Activated naive CD8-positive, alpha-beta T cell treated with anti-CD3 and anti-CD28 coated beads, Interleukin-2, amount 10 ng/mL, durations not matched to agents 7 days and 5 days (primary cell): ENCODE measurements at regions not wholly inside any gene's neighbourhood (a gene's known extent, or its start where the extent isn't known, plus 50 kb on each side); places are given as distances from the start of the nearest gene placed in this dataset.

ENCODE experiments used
- ATAC-seq: fragments of 150-1000 bp; cut with Tn5 transposase; one replicate; pipeline ENCODE4 v1.10.0; 2021; ENCODE audit warnings: low read depth, moderate library complexity
- POLR2A ChIA-PET: fragments of 350-600 bp; sonication (Branson Sonifier 250); formaldehyde crosslinking; loops from one replicate; lab custom pipeline; 2021; ENCODE audit warnings: antibody characterized with exemption; lab: Charles Lee
- DNase-seq: peaks from one replicate; pipeline ENCODE4 v3.0.0; 2021
- H3K27ac Mint-ChIP-seq: one replicate; pipeline ENCODE4 v1.8.0; 2022; ENCODE audit warnings: mild to moderate bottlenecking, mixed read lengths
- H3K27me3 Mint-ChIP-seq: one replicate; pipeline ENCODE4 v1.8.0; 2022; ENCODE audit warnings: mild to moderate bottlenecking, moderate library complexity, mixed read lengths
- H3K36me3 Mint-ChIP-seq: one replicate; pipeline ENCODE4 v1.8.0; 2021; ENCODE audit warnings: mild to moderate bottlenecking, mixed read lengths
- H3K4me1 Mint-ChIP-seq: one replicate; pipeline ENCODE4 v1.8.0; 2021; ENCODE audit warnings: mixed read lengths
- H3K4me3 Mint-ChIP-seq: one replicate; pipeline ENCODE4 v1.8.0; 2022; ENCODE audit warnings: mild to moderate bottlenecking, moderate library complexity, mixed read lengths
- H3K9me3 Mint-ChIP-seq: one replicate; pipeline ENCODE4 v1.8.0; 2021; ENCODE audit warnings: mixed read lengths

DNA sequence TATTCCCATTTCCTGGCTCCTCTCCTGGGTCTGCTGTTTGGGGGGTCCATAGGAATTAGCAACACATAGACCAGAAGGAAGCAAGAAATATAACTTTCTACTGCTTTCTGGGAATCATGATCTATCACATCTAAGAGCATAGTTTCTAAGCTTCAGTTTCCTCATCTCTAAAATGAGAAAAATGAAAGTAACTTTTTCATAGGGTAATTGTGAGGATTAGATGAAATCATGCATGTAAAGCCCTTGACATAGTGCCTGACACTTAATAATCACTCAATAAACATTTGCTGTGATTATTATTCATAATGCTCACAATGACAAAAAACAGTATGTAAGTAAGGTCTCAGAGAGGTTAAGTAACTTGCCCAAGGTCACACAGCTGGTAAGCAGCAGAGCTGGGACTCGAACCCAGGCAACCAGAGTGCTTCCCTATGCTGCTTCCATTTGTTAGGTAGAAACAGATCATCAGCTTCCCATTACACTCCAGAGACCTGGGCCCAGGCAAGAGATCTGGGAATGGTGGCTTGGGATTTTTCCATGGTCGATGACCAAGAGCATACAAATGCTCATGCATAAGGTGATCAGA lies 86.6 kb upstream of the MAFB start:
- H3K4me3 Mint-ChIP-seq: no peak overlapping the region

DNA sequence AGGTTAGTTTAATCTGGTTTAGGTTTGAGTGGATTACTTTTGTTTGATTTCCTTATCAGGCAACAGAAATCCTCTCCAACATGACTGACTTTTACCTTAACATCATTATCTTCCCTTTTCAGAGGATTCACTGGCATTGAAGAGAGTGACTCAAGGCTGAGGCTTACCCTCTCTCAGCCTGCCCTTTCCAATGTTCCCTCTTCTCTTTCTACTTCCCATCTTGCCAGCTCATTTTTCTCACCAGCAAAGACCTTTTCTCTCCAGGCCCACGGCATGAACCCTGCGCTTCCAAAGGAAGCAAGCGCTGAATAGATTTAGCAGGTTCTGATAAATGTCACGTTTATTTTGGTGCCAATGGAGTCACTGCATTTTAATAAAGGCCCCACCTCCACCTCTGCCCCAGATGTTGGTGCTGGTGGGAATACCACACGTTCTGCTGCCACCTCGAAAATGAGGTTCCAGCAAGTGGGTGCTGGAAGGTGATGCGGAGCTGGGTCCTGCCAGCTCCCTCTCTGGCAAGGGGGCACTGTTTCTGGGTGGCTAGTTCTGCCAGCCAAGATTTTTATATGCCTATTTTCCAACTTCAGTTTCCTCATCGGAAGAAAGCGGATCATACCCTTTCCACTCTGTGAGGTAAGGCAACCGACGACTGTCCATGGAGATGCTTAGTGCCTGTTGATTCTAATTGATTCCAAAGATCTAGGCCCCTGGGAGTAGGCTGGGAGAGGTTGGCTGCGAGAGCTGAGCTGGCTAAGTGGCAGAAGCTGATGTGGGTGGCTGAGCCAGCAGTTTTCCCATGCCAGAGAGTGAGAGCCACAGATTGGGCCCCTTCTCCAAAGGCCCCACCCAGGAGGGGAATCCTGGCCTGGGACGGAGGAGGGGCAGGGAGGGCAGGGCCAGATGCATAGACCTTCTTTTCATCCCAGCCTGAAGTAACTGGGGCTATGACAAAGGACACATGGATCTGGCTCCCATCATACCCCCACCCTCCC lies 87.7 kb upstream of the MAFB start:
- DNase-seq (no peak), ATAC-seq (no peak)
- H3K4me3 Mint-ChIP-seq: no peak overlapping the region
- H3K27ac Mint-ChIP-seq: no peak overlapping the region
- no peaks in the 10 kb centered on the region for H3K36me3 Mint-ChIP-seq
- H3K9me3 Mint-ChIP-seq: no peaks in the 10 kb centered on the region
- H3K27me3 Mint-ChIP-seq: peaks cover 9% of the 10 kb centered on the region
- no peaks in the 10 kb centered on the region for H3K4me1 Mint-ChIP-seq
- POLR2A ChIA-PET: no interaction called here

More for the DNA sequence above, 86.6 kb upstream of the MAFB start:
- Mint-ChIP-seq H3K27ac (no peak overlapping the region), H3K36me3 (no peaks in the 10 kb centered on the region), H3K27me3 (peaks cover 9% of the 10 kb centered on the region), H3K9me3 (no peaks in the 10 kb centered on the region), H3K4me1 (no peaks in the 10 kb centered on the region)
- ATAC-seq: no peak
- DNase-seq: no peak
- POLR2A ChIA-PET: no interaction called here

DNA sequence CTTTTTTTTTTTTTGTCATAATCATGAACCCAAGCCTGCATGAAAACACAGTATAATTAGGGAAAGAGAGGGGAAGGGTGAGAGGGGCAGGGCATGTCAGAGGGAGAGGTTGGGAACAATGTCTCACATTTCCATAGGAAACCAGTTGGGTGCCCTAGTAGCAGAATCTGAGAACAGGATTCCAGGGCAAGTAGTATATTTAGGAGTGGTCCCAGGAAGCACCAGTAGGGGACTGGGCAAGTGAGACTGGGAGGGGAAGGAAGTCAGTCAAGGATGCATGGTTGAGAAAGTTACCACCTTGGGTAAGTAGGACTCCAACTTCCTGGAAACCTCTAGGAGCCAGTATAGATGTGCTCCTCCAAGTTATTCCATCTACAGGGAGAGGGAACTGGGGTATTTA lies 88.6 kb upstream of the MAFB start:
- DNase-seq (no peak), ATAC-seq (no peak)
- peaks cover 9% of the 10 kb centered on the region for H3K27me3 Mint-ChIP-seq
- no peaks in the 10 kb centered on the region for H3K36me3 Mint-ChIP-seq
- H3K9me3 Mint-ChIP-seq: no peaks in the 10 kb centered on the region
- POLR2A ChIA-PET: no interaction called here
- no peak overlapping the region for H3K27ac Mint-ChIP-seq
- H3K4me3 Mint-ChIP-seq: no peak overlapping the region
- H3K4me1 Mint-ChIP-seq: no peaks in the 10 kb centered on the region

DNA sequence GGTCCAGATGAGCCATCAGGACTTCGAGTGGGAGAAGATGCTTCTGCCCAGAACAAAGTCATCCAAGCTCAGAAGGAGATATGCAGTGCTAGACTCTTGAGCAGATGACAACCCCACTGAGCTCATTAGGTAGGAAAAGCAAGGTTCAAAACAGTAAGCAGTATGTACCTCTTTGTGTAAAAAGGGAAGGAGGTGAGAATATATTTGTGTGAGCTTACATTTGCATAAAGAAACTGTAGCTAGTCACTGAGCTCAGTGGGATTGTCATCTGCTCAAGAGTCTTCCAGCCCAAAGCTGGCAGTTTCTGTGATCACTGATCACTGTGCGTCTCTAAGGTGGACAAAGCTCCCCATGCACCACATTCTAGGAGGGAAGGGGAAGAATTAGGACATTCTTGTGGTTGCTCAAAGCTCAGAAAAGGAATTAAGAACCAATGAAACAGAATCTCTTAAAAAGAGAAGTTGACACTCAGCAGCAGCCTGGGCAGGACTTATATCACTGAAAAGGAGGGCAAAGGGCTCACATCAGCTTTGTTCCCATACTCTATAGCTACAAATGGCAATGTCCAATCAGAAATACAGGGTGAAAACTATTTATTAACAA lies 90.0 kb upstream of the MAFB start:
- no peak overlapping the region for H3K4me3 Mint-ChIP-seq
- H3K27me3 Mint-ChIP-seq: peaks cover 15% of the 10 kb centered on the region
- H3K36me3 Mint-ChIP-seq: no peaks in the 10 kb centered on the region
- POLR2A ChIA-PET: no interaction called here
- H3K27ac Mint-ChIP-seq: no peak overlapping the region
- no peaks in the 10 kb centered on the region for H3K9me3 Mint-ChIP-seq
- DNase-seq (no peak), ATAC-seq (no peak)
- H3K4me1 Mint-ChIP-seq: no peaks in the 10 kb centered on the region

DNA sequence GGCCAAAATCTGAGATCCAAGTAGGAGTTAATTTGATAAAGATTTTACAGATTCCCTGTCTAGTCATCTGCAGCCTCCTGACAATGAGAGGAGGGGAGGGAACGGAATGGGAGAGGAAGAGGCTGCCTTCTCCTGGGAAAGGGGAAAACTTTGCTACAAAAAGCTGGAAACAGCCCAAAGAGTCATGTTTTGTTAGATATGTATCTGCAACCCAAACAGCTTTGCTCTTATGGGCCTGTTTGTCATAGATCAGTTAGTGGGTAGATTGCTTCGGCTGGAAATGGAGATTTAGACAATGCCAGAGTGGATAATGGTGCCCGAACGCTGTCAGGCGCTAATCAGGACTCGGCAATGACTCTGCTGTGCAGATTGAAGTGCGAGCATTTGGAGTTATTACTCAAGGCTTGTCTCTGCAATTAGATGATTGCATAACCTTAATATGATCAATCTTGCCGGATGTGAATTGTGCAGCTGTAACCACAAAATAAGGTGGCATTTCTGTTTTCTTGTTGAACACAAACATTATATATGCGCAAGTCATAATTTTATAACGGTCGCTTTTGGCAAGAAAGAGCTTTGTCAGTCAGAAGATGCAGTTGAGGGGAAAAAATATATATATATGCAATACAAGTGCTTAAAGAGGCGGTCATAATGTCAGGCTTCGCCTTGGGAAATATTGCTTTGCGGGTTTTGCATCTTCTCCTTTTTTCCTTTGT lies 92.4 kb upstream of the MAFB start:
- H3K36me3 Mint-ChIP-seq: no peaks in the 10 kb centered on the region
- H3K27ac Mint-ChIP-seq: no peak overlapping the region
- DNase-seq (no peak), ATAC-seq (no peak)
- POLR2A ChIA-PET: no interaction called here
- no peak overlapping the region for H3K4me3 Mint-ChIP-seq
- H3K4me1 Mint-ChIP-seq: no peaks in the 10 kb centered on the region
- H3K9me3 Mint-ChIP-seq: peaks cover 2% of the 10 kb centered on the region
- peaks cover 21% of the 10 kb centered on the region for H3K27me3 Mint-ChIP-seq

DNA sequence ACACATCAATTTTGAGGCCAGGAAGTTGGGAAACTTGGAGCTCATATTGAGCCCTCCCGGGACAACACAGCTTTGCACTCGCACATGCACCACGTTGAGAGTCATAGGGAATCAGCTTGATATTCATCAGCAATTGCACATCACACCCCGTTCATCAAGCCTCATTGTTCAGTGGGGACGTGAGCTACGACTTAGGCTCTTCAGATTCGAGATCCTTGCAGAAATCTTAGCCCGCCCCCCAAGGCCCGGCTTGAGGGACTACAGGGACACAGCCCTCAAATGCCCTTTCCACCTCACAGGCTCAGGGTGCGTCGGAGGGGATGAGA lies 93.0 kb upstream of the MAFB start:
- peaks cover 23% of the 10 kb centered on the region for H3K27me3 Mint-ChIP-seq
- DNase-seq (no peak), ATAC-seq (no peak)
- H3K9me3 Mint-ChIP-seq: peaks cover 2% of the 10 kb centered on the region
- H3K27ac Mint-ChIP-seq: no peak overlapping the region
- POLR2A ChIA-PET: no interaction called here
- no peaks in the 10 kb centered on the region for H3K36me3 Mint-ChIP-seq
- H3K4me1 Mint-ChIP-seq: no peaks in the 10 kb centered on the region
- no peak overlapping the region for H3K4me3 Mint-ChIP-seq

DNA sequence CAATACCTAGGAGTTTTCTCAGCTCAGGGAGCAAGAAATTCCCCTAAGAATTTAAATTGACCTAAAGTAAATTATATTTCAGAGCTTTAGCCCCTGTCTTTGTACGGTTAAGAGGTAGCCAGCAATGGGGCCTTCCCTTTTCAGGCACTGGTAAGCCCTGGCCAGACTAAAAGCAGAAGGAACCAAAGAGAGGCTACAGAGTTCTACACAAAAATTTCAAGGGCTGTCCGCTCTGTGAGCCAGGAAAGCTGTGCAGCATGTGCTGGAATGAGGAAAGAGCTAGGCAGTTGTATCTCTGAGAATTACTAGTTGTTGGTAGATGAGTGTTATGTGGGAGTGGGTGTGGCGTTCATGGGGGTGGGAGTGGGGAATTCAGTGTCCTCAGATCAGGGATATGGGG lies 96.3 kb upstream of the MAFB start:
- no peak for ATAC-seq
- Mint-ChIP-seq H3K4me1 (no peaks in the 10 kb centered on the region), H3K36me3 (no peaks in the 10 kb centered on the region), H3K9me3 (peaks cover 2% of the 10 kb centered on the region), H3K4me3 (no peak overlapping the region), H3K27ac (no peak overlapping the region), H3K27me3 (peaks cover 28% of the 10 kb centered on the region)
- DNase-seq: no peak
- POLR2A ChIA-PET: no interaction called here

DNA sequence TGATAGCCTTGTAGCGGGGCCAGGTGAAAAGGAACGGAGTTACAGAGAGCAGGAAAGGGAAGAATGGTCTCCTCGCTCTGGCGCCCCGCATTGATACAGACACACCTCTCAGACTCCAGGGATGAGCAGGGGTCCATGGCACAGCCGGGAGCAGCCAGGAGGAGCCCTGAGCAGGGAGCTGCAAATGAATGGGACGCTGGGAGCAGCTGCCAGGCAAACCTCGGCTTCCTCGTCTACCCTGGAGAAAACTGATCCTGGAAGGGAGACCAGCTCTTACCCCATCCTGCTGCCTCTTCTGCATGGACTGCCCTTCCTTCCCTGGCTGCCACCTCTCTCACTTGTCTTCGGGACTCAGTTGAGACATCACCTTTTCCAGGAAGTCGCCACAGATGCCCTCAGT lies 97.3 kb upstream of the MAFB start:
- POLR2A ChIA-PET: no interaction called here
- Mint-ChIP-seq H3K4me1 (no peaks in the 10 kb centered on the region), H3K27ac (no peak overlapping the region), H3K9me3 (peaks cover 2% of the 10 kb centered on the region), H3K36me3 (no peaks in the 10 kb centered on the region), H3K4me3 (no peak overlapping the region), H3K27me3 (peaks cover 33% of the 10 kb centered on the region)
- no peak for ATAC-seq
- DNase-seq: no peak

DNA sequence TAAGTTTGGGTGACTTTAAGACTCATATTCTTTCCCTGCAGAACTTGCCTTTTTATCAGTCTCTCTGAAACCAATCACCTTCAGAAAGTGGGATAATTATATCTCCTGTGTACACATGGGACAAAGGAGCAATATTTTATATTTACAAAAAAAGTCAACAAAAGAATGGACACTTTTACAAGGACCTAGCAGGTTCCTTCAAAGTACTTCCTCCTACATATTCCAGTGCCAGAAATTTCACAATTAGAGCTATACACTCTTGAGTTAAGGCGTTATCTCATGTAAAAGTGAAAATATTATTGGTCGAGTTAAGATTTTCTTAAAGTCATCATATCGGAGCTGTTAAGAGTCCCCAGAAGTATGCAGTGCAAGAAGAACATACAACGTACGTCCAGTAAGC lies 98.9 kb upstream of the MAFB start:
- H3K4me3 Mint-ChIP-seq: no peak overlapping the region
- H3K9me3 Mint-ChIP-seq: peaks cover 2% of the 10 kb centered on the region
- no peaks in the 10 kb centered on the region for H3K36me3 Mint-ChIP-seq
- H3K4me1 Mint-ChIP-seq: no peaks in the 10 kb centered on the region
- ATAC-seq (no peak), DNase-seq (no peak)
- peaks cover 44% of the 10 kb centered on the region for H3K27me3 Mint-ChIP-seq
- no peak overlapping the region for H3K27ac Mint-ChIP-seq
- POLR2A ChIA-PET: no interaction called here

DNA sequence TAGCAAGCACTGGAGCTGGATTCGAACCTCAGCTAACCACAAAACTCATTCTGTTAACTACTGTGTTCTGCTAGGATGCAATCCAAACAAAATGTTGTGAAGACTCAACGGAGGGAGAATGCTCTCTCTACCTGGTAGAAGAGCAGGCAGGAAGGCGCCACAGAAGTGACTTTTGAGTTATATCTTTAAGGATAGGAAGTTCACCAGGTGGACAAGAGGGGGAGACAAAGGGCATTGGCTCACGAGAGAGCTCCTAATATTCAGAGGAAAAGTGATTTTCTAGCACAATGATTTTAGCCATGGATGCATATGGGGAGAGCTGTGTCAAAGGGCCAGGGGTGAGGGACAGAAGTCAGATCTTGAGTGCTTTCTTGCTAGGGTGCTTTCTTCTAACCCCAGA lies 108.4 kb upstream of the MAFB start:
- peak; percentile 56 for ATAC-seq
- peaks cover 39% of the 10 kb centered on the region for H3K27me3 Mint-ChIP-seq
- H3K4me3 Mint-ChIP-seq: no peak overlapping the region
- peaks cover 1% of the 10 kb centered on the region for H3K4me1 Mint-ChIP-seq
- no peaks in the 10 kb centered on the region for H3K9me3 Mint-ChIP-seq
- no peaks in the 10 kb centered on the region for H3K36me3 Mint-ChIP-seq
- POLR2A ChIA-PET: no interaction called here
- H3K27ac Mint-ChIP-seq: no peak overlapping the region
- no peak for DNase-seq

DNA sequence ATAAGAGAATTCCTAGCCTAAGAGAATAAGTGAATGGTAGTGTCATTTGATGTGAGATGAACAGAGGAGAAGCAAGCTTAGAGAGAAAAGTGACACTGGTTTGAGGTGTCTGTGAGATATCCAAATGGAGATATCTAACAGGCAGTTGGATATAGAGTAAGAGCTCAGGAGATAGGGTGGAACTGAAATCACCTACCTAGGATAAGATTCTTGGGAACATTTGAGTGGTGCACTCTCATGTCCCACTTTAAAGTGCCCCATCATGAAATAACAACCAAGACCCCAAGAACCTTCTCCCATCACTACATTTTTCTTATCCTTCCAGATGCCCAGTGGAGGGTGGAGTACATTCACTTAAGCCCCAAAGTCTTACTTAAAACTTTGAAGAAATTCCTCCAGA lies 109.0 kb upstream of the MAFB start:
- no peak for ATAC-seq
- no peaks in the 10 kb centered on the region for H3K36me3 Mint-ChIP-seq
- POLR2A ChIA-PET: no interaction called here

DNA sequence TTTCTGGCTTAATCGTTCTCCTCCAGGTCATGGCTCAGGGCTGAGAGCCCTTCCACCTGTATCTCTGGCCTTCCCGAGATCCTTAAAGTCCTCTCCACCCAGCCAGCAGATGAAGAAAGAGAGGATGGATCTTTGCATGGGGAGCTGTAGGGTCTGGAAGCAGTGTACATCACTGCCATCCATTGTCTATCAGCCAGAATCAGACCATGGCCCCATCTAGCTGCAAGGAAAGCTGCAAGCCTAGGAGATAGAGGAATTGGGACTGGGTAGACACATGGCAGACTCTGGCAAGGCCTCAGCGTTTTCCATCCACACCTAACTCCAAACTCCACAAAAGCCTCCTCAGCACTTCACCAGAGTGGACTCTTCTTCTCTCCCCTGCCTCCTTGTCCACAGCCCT lies 113.8 kb upstream of the MAFB start:
- H3K36me3 Mint-ChIP-seq: no peaks in the 10 kb centered on the region
- no peaks in the 10 kb centered on the region for H3K9me3 Mint-ChIP-seq
- no peak overlapping the region for H3K4me3 Mint-ChIP-seq
- POLR2A ChIA-PET: no interaction called here
- H3K27me3 Mint-ChIP-seq: peaks cover 19% of the 10 kb centered on the region
- H3K4me1 Mint-ChIP-seq: peaks cover 3% of the 10 kb centered on the region
- DNase-seq (no peak), ATAC-seq (no peak)
- H3K27ac Mint-ChIP-seq: no peak overlapping the region

More for the DNA sequence above, 109.0 kb upstream of the MAFB start:
- no peak for DNase-seq
- Mint-ChIP-seq H3K4me1 (peaks cover 1% of the 10 kb centered on the region), H3K27ac (no peak overlapping the region), H3K9me3 (no peaks in the 10 kb centered on the region), H3K4me3 (no peak overlapping the region), H3K27me3 (peaks cover 36% of the 10 kb centered on the region)

DNA sequence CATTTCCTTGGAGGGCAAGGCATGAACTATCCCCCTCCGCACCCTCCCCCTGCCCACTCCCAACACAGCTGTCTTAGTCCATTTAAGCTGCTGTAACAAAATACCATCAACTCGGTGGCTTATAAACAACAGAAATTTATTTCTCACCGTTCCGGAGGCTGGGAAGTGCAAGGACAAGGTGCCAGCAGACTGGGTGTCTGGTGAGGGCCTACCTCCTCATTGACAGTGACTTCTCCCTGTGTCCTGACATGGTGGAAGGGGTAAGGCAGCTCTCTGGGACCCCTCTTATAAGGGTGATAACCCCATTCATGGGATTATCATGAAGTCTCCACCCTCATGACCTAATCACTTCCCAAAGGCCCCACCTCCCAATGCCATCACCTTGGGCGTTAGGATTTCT lies 114.3 kb upstream of the MAFB start:
- DNase-seq (no peak), ATAC-seq (no peak)
- H3K36me3 Mint-ChIP-seq: no peaks in the 10 kb centered on the region
- no peak overlapping the region for H3K4me3 Mint-ChIP-seq
- POLR2A ChIA-PET: no interaction called here
- no peak overlapping the region for H3K27ac Mint-ChIP-seq
- peaks cover 19% of the 10 kb centered on the region for H3K27me3 Mint-ChIP-seq
- H3K9me3 Mint-ChIP-seq: no peaks in the 10 kb centered on the region
- H3K4me1 Mint-ChIP-seq: peaks cover 3% of the 10 kb centered on the region
